ENCODE measurements at regions not wholly inside any gene's neighbourhood (a gene's known extent, or its start where the extent isn't known, plus 50 kb on each side); places are given as distances from the start of the nearest gene placed in this dataset.

DNA sequence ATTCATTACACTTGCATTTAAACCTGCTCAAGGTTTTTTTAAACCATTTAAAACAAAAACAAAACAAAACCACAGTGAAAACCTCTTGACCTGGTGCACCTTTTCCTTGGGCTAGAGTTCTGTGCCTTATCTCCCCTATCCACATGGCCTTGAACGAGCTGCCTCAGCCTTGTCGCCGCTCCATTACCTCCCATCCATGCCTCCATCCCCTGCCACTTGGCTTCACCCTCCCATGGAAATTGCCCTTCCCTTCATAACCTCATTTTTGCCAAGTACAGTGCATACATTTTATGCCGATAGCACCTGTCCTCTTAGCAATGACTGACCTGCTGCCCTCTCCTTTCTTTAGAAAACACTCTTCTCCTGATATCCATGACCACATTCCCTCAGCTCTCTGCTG, 188.6 kb upstream of the ASIC2 start:
- no peak for DNase-seq

- no peak for DNase-seq
Observed at GRCh38 chr17:33482636-33483035, 189.5 kb upstream of the ASIC2 start.

DNA sequence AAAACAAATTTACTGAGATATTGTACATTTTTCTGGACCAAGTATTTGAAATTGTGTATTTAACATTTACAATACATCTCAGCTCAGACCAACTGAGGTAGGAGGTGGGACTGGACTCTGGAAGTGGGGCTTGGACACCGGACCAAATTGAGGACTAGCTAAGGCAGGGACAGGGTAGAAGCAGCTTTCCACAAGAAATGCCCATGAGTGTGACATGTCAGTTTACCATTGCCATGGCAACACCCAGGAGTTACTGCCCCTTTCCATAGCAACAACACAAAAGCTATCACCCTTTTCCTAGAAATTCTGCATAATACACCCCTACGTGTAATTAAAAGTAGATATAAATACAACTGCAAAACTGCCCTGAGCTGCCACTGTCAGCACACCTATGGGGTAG, 191.5 kb upstream of the ASIC2 start:
- no peak for DNase-seq

DNA sequence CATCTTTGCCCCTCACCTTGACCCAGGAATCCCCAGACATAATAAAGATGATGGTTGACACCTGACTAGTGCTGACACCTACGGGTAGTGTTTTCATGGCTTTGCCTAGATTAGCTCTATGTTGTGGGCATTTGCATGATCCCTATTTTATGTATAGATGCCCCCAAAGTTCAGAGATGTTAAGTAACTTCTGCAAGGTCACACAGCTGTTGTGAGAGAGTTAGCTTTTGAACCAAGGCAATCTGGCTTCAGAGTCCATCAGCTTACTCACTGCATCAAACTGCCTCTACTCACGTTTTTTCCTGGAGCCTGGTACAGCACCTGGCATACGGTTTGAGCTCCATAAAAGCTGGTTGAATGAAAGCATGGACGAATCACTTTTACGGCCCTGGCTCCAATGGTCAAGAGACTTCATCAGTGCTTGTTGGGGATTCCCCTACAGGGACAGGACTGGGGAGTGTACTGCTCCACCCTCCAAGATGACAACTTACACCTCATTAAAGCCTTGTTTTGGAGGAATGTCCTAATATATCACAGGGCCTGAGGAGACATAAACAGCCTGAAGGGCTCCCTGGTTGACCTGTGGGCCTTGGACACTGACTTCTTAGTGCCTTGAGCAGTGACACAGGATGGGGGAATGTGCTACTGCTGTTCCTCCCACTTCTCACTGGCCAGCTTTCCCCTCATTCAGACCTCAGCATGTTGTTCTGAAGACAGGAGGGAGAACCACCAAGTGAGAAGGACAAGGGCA, 193.2 kb upstream of the ASIC2 start:
- DNase-seq: no peak

- no peak for DNase-seq
Observed at GRCh38 chr17:33487187-33487879, 194.2 kb upstream of the ASIC2 start.

DNA sequence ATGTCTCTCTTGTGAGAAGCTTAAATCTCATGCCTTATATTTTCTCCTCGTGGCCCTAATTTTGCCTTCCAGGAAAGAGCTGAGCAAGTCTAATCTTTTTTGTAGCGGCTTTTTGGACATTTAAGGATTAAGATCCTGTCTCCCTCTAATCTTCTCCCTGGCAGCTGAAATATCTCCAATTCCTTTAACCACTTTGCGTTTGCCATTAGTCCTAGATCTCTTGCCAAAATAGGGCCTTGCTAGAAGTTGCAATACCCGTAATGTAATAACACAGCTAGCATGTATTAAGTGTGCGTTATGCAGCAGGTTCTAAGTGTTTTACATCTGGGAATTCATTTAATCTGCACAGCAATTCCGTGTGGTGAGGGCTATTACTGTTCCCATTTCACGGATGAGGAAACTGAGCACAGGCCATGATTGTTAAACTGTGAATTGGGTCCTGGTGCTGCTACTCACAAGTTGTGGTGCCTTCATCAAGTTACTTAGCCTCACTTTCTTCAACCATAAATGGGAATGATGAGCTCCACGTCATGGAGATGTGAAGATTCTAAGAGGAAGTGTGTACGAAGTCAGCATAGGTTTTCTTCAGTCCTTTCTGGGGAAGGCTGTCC, 198.9 kb upstream of the ASIC2 start:
- no peak for DNase-seq

- no peak for DNase-seq
Observed at GRCh38 chr17:33492731-33493265, 199.7 kb upstream of the ASIC2 start.

DNA sequence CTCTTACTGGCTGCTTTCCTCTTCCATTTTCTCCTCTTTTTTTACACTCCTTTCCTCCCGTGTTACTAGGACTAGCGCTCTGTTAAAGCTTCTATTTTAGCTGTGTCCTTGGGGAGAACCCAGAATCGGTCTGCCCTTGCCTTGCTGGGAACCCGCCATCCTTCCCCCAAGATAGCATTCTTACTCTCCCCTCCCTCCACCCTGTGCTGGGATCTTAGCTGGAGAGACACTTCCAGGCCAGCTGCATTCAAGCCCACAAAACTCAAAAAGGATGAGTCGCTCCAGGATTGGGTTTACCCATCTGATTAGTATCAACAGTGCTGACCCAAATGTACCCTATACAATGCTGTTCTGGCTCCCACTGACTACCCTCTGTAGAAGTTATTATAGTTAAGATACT, 200.5 kb upstream of the ASIC2 start:
- no peak for DNase-seq

- no peak for DNase-seq
Observed at GRCh38 chr17:33494151-33494550, 201.1 kb upstream of the ASIC2 start.

DNA sequence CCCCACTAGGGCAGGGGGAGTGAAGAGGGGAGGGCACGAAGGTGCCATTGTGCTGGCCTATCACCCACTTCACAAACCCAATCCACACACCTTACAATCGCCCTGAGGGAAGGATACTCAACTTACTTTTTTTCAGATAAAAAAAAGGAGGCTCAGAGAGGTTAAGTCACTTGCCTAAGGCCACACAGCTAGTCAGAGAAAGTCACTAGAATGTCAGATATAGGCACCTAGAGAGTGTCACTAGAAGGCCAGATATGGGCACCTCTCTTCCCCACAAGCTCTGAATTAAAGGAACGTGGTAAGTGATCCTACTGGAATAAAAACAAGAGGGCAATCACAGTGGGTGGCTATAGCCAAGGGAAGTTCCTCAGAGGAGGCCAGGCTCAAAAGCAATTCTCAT, 204.5 kb upstream of the ASIC2 start:
- no peak for DNase-seq

- no peak for DNase-seq
Observed at GRCh38 chr17:33498069-33498468, 205.0 kb upstream of the ASIC2 start.

DNA sequence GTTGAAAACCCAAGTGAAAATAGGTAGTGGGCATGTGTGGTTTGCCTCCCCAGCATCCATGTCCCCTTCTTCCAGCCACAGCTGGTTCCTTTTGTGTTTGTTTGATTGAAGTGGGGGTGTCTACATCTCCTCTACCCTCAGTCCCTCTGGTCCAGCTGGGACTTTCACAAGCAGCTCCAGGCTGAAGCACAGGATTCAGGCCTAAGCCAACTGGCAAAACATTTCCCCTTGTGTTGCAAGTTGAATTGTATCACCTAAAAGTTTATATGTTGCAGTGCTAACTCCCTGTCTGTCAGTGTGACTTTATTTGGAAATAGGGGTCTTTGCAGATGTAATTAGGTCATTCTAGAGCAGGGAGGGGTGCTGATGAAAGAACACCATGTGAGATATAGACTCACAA, 205.9 kb upstream of the ASIC2 start:
- no peak for DNase-seq

- DNase-seq: peak; percentile 11
Observed at GRCh38 chr17:33500151-33500550, 207.1 kb upstream of the ASIC2 start.

- DNase-seq: no peak
Observed at GRCh38 chr17:33501185-33501584, 208.1 kb upstream of the ASIC2 start.

DNA sequence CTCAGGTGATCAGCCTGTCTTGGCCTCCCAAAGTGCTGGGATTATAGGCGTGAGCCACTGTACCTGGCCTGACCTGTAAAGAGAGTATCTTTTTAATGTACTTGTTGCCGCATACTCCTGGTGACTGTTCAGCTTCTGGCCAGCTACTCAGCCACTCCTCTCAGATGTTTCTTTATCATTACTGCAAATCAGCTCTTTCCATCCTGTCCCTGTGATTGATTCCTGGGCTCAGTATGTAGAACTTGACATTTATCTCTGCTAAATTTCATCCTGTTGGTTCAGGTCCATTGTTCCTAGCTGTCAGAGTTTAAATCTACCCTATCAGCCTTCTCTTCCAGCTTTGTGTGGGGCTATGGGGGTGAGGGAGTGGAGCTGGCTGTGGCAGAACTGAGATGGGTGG, 211.5 kb upstream of the ASIC2 start:
- no peak for DNase-seq

- no peak for DNase-seq
Observed at GRCh38 chr17:33506889-33507650, 214.0 kb upstream of the ASIC2 start.

- DNase-seq: no peak
Observed at GRCh38 chr17:33508215-33508614, 215.1 kb upstream of the ASIC2 start.

DNA sequence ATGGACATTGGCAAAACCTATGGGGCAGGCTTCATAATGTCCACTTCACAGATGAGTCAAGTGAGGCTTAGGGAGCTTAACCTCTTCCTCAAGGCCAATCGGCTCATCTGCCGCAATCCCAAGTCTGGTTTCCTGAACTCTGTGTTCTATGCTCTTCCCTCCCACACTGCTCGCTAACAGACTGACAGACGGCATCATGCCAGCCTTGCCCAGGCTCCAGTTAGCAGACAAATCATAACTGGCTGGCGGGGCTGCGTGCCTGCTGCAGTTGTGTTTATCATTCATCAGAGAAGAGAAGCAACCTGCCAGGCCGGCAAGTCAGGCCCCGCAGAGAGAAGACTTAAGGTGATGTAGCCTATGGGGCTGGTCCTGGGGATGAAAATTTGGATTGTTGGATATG, 216.2 kb upstream of the ASIC2 start:
- no peak for DNase-seq

DNA sequence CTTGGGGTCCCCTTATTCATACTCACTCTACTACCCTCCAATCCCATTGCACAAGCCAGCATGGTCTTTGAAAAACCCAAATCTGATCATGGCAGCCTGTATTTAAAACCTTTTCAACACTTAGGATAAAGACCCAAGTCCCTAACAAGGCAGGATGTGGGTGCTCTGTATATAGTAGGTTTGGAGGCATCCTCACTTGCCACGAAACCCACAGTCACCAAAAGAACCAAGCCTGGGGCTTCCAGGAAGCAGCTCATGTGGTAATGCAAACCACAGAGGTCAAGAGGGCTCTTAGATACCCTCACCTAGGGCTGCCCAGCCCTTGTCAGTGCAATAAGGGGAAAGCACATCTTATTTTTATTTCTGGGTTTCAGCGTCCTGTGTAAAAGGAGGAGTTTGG, 218.6 kb upstream of the ASIC2 start:
- DNase-seq: no peak

- DNase-seq: no peak
Observed at GRCh38 chr17:33512113-33512512, 219.0 kb upstream of the ASIC2 start.

- DNase-seq: no peak
Observed at GRCh38 chr17:33513769-33514168, 220.7 kb upstream of the ASIC2 start.

- DNase-seq: no peak
Observed at GRCh38 chr17:33514369-33514768, 221.3 kb upstream of the ASIC2 start.

DNA sequence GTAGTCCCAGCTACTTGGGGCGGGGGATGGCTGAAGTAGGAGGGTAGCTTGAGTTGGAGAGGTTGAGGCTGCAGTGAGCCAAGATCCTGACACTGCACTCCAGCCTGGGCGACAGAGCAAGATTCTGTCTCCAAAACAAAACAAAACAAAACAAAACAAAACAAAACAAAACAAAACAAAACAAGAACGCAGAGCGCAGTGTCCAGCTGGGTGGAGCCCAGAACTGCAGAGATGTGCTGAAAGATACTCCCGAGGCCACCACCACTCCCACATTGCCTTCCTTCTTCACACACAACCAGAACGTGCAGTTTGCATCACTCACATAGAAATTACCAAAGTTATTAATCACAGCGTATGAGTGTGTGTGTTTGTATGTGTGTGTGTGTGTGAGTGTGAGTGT, 222.9 kb upstream of the ASIC2 start:
- peak; percentile 6 for DNase-seq
